CD4-positive, alpha-beta T cell treated with Interleukin-15 for 4 hours (primary cell): ENCODE measurements at regions not wholly inside any gene's neighbourhood (a gene's known extent, or its start where the extent isn't known, plus 50 kb on each side); places are given as distances from the start of the nearest gene placed in this dataset.

ENCODE experiments used
- DNase-seq: peaks from one replicate; pipeline ENCODE4 v3.0.0-alpha.2; 2020; ENCODE audit warnings: low spot score

GRCh38 chr1:90558754-90559378 lies 158.2 kb downstream of the BARHL2 start:
- DNase-seq: no peak

DNA sequence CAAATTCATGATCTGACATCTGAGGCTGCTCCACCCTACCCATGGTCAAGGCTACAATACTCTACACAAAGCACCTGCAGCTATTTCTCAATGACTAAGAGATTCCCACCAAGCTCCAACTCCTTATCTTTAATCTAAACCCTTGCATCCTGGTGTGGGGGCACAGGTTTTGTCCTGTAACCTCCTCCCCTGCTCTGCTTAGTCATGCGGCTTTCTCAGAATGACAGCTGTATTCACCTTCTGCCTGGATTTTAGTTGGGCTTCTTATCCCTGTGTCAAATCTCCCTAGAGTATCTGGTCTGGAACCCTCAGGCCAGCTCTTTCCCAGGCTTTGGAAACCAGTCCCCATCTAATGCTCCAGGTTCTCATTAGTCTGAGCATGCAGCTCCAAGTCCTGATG lies 159.0 kb downstream of the BARHL2 start:
- DNase-seq: no peak

- no peak for DNase-seq
These were observed 159.4 kb downstream of the BARHL2 start for GRCh38 chr1:90557706-90558105.

- no peak for DNase-seq
These were observed 166.3 kb downstream of the BARHL2 start for GRCh38 chr1:90550626-90551406.

DNA sequence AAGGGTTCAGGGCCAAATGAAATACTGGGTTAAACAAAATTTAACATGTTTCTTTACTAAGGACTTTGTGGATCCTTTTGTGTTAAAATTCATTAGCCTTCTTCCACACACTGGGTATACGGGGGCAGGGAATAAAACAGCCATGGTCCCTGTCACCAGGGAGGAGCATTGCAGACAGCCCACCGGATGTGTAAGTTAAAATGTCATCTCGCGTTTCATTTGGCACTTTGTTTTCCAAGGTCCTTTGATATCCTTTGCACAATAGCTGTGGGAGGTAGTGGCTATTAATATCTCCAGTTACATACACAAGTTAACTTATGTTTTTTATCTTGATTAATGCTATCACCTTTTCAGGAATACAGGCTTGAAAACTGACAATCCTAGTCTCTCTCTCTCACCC lies 172.7 kb downstream of the BARHL2 start:
- no peak for DNase-seq

DNA sequence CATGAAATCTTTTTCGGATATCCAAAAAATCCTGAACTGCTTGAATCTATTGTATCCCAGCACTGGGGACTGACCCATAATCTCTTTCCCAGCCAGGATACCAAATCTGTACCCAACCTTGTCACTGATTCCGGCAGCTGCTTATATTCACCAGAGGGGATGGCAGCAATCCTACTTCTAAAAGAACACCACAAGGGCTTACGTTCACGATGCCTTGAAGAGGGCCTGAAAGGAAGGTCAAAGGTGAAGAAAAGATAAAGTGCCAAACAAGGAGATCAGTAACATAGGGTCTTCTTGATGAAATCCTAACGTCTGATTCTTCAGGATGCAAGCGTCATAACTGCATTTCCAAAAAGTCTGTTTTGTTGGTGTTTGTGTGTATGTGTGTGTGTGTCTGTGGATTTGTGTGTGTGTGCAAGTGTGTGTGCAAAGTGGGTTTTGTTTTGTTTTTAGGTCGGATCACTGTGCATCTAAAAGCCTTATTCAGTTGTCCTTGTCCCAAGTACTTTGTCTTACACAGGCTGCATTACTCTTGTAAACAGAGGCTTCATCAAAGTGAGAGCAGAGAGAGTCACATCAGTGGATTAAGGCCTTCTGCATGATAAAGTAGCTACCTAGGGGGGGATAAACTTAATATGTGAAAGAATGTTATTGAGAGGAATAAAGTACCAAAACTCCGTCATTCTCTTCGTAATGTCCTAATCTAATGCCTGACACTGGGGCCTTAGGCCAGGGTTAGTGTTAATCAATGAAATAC lies 179.3 kb downstream of the BARHL2 start:
- DNase-seq: no peak

- DNase-seq: no peak
These were observed 182.3 kb downstream of the BARHL2 start for GRCh38 chr1:90534663-90535295.

GRCh38 chr1:90534116-90534515 lies 183.0 kb downstream of the BARHL2 start:
- no peak for DNase-seq

- DNase-seq: no peak
These were observed 190.1 kb downstream of the BARHL2 start for GRCh38 chr1:90526954-90527353.

GRCh38 chr1:90522432-90522831 lies 194.7 kb downstream of the BARHL2 start:
- no peak for DNase-seq

DNA sequence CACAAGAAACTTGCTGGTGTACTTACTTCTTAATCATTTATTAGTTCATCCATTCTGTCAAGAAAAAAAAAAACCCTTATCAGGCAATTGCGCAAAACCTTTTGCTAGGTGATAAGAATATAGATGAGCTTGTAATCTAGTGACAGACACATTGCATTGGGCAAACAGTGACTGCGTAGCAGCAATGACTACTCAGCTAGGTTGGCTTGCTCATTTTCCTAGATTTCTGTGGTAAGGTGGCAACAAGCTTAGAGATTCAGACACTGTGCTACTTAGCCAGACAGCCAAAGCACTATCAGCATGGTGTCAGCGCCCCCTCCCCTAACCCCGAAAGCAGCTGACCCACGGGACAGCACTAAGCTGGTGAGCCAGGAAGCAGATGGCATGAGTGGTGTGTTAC lies 203.1 kb downstream of the BARHL2 start:
- no peak for DNase-seq

- DNase-seq: no peak
These were observed 204.7 kb downstream of the BARHL2 start for GRCh38 chr1:90512441-90512840.

- no peak for DNase-seq
These were observed 207.0 kb downstream of the BARHL2 start for GRCh38 chr1:90510143-90510542.

DNA sequence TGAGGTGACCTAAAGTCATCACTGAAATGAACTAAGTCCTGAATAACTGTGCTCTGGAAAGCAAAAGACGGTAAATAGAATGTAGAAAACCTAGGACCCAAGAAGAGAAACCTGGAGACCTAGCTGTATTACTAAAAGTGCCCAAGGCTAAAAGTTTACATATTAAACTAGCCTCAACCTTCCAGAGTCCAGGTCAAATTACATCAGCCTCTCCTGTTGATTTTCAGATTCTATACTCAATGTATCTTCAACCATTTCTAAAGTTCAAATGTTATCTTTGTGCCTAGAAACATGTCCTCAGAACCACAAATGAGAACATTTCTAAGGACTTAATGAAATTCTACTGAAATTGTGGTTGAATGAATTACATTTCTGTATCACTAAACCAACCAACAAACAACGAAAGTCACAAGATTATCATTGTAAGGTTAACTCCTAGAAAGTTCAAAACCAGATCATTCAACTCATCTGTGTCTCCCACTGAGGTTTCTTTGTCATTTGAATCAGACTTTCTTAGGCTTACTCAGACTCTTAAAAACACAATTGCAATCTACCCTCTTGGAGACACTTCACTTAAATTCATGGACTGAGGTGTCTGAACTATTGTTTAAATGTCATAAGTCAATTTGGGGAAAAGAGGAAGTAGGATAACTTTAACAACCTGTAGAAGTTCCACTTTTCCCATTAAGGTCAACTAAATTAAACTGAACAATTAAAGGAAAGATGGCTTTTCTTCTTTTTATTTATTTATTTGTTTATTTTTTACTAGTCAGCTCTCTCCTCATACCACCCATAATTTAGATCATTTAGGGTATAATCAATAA lies 207.7 kb downstream of the BARHL2 start:
- DNase-seq: no peak

DNA sequence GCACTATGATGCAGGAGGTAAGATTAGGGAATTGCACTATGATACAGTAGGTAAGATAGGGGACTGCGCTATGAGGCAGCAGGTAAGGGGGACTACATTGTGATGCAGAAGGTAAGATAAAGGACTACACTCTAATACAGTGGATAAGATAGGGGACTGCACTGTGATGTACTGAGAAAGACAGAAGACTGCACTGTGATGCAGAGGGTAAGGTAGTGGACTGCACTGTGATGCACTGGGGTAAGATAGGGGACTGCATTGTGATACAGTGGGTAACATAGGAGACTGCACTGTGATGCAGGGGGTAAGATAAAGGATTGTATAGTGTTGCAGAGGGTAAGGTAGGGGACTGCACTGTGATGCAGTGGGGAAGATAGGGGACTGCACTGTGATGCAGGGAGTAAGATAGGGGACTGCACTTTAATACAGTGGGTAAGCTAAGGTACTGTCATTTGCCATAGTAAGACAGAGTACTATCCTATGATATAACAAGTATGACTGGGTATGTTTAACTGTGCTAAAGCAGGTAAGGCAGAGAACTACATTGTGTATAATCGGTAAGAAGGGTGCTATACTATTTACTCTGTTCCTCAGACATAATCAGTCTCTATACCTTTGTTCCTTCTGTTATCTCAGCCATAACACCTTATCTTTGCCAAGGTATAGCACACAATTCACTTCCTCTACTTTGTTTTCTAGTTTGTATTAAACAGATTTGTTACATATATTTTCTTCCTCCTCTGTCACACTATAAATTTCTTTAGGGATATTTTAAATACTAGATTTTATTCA lies 208.5 kb downstream of the BARHL2 start:
- no peak for DNase-seq

DNA sequence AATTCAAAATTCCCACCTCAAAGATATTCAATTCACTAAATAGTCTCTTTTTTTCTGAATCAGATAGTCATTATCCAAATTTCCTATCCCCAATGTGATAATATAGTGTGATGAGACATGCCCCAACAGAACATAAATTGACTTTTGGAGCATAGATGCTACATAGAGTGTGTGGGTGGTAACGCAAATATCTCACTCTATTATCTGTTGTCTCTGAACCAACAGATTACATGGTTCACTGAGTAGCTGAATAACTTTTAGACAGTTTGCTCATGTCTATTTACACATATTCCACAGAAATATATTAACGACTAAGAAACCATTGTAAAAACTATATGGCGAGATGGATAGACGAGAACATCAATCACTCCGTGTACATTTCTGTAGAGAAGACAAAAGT lies 209.9 kb downstream of the BARHL2 start:
- no peak for DNase-seq

DNA sequence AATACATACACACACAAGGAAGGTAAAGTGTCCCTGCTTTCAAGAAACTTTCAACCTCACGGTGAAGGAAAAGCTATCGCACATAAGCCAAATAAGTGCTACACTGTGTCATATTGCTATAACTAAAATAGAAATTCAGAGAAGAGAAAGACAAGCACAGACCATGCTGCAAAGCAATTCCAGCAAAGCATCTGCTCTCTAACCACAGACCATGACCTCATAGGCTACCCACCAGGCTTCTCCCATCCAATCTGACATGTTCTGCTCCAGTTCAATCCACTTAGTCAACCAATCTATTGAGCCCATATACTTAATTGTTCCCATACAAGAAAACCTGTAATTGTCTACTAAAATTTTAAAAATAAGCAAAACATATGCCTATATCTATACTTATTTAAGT lies 211.3 kb downstream of the BARHL2 start:
- no peak for DNase-seq

- DNase-seq: no peak
These were observed 212.6 kb downstream of the BARHL2 start for GRCh38 chr1:90504509-90504908.

DNA sequence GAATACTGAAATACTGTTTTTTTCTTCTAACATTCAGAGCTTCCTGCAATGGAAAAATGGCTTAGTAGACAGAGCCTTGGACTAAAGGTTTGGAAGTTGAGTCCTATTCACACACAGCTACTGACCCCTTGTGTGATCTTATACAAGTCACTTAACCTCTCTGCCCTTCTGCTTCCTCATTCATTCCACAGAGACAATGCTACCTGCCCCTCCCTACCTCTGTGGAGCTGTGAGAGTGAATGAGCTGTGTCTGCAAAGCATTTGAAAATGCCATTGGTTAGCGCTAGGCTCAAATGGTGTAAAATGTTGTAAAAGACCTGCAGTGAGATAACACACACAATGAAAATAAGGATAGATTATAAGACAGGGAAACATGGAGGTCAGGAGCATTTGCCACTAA lies 214.4 kb downstream of the BARHL2 start:
- no peak for DNase-seq

DNA sequence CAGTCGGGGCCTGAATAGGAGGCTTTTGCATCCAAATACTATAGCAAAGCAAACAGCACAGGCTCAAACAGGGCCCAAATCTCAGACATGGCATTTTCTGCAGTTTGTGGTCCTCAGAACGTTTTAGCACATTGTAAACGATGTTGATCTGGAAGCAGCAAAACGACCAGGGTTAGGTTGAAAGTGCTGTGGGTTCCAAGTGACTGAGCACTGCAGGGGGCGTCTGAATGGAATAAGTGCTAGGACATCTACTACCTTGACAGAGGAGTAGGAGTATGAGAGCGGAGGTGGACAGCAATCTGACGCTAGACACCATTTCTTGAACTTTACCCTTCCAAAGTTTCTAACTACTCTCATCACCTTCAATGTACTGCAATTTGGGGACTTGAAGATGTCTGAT lies 214.9 kb downstream of the BARHL2 start:
- no peak for DNase-seq

DNA sequence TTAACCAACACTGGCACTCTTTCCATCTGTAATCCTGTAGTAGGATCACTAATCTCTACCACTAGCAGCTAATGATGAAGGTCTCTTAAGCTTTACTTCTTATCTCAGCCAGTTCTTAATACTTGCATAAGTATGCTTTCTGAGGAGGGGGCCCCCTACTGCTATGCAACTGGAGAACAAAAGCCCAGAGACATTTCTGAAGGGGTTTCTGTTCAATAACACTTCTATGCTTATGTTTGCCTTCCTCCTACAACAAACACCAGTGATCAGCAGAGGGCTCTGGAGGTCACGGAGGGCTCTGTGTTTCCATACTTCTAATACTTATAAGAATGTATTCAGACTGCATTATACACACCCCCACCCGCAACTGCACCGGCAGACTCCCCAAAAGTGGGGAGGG lies 215.8 kb downstream of the BARHL2 start:
- DNase-seq: no peak
